GM13976 (cell line): ENCODE measurements at regions not wholly inside any gene's neighbourhood (a gene's known extent, or its start where the extent isn't known, plus 50 kb on each side); places are given as distances from the start of the nearest gene placed in this dataset.

Source experiments
- DNase-seq: peaks from one replicate; pipeline ENCODE4 v3.0.0; 2012; ENCODE audit warnings: low spot score
- in situ Hi-C: fragments of 300-500 bp; cut with MboI; formaldehyde crosslinking; loops from one replicate; pipeline ENCODE4 v1.12.0; 2022; ENCODE audit warnings: low sequenced_read_pairs, mixed read lengths, inconsistent platforms; ENCODE audit not compliant: unreplicated experiment
- TF ChIP-seq, protein P1 (sequence below): IDR thresholded peaks from 2 replicates; pipeline ENCODE4 v1.5.1; 2012; ENCODE audit warnings: borderline replicate concordance, mild to moderate bottlenecking; ENCODE audit not compliant: insufficient read depth; ENCODE audit errors: extremely low read depth, missing control alignments, control extremely low read depth

DNA sequence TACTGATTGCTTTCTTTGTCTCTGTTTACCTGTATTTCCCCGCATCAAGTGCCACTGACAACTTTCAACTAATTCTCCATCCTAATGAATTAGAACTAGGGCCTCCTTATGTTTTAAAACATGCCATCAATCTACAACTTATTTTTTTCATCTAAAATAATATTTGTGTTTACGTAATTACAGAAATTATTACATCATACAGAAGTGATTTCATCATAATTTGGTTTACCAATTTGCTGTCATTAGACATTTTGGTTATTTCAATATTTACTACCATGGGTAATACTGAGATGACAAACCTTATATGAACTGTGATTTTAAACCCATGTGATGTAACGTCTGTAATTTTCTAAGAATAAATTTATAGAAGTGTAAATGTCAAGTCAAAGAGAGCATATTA is 468.0 kb upstream of the IL12A start:
- TF ChIP-seq, protein P1, sequence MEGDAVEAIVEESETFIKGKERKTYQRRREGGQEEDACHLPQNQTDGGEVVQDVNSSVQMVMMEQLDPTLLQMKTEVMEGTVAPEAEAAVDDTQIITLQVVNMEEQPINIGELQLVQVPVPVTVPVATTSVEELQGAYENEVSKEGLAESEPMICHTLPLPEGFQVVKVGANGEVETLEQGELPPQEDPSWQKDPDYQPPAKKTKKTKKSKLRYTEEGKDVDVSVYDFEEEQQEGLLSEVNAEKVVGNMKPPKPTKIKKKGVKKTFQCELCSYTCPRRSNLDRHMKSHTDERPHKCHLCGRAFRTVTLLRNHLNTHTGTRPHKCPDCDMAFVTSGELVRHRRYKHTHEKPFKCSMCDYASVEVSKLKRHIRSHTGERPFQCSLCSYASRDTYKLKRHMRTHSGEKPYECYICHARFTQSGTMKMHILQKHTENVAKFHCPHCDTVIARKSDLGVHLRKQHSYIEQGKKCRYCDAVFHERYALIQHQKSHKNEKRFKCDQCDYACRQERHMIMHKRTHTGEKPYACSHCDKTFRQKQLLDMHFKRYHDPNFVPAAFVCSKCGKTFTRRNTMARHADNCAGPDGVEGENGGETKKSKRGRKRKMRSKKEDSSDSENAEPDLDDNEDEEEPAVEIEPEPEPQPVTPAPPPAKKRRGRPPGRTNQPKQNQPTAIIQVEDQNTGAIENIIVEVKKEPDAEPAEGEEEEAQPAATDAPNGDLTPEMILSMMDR = no peak
- in situ Hi-C loops = no loop called here

DNA sequence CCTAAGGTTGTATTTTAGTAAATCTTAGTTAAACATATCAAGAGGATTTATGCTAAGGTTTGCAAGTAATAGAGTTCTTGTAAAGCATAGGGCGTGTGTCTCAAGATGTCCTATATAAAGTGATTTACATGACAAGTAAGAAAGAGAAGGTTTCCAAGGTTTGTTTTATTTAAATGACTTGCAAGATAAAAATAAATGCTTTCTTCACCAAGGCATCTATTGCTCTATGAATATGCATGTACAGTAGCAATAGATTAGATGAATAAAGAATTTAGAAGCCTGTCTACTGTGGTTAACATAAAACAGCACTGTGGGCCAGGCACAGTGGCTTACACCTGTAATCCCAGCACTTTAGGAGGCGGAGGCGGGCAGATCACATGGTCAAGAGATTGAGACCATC is 466.4 kb upstream of the IL12A start:
- TF ChIP-seq, protein P1 = no peak
- no peak for DNase-seq
- in situ Hi-C loops = no loop called here

More for the DNA sequence above, 468.0 kb upstream of the IL12A start:
- DNase-seq = no peak

DNA sequence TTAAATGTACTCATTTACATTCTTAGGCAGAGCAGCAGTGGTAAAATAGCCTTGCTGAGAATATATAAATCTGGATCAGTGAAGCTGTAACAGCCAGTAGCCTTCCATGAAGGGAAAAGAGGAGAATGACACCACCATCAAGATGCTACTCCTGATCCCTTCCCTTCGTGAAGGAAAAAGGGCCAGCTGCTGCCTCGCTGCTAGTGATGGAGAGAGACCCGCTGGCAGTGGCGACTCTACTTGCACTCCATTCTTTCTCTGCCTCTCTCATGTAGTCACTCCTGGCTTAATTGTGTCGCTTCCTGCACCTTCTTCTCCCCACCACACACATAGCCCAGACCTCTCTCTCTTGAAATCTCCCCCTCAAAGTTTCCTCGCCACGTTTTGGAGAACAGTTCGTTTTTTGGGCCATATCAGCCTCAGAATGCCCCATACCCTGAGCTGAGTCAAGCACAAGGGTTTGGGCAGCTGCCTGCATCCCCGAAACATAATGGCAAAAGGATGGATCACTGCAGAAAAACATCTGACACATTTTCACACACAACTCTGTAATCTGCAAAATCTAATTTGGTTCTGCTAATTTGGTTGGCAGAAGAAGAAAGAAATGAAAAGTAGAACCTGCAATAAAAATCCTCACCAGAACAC is 460.3 kb upstream of the IL12A start:
- no peak for DNase-seq
- TF ChIP-seq, protein P1 = no peak
- in situ Hi-C loops = no loop called here

DNA sequence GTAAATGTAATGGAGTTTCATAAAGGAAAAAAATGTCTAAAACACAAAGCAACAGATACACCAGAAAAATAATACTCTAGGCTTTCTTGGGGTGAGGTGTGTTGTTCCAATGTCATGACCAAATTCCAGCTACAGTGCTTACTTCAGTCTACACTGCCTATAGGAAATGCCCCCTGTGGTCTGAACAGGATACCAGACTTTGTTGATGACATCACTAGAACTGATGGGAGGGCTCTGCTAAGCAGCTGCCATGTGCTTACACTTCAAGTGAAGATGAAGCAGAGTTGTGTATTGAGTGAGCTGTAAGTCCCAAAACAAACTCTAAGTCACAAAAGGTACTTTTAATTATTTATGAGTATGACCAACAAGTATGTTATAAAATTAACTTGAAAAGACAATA is 456.1 kb upstream of the IL12A start:
- no peak for DNase-seq
- in situ Hi-C loops = no loop called here
- TF ChIP-seq, protein P1 = no peak

DNA sequence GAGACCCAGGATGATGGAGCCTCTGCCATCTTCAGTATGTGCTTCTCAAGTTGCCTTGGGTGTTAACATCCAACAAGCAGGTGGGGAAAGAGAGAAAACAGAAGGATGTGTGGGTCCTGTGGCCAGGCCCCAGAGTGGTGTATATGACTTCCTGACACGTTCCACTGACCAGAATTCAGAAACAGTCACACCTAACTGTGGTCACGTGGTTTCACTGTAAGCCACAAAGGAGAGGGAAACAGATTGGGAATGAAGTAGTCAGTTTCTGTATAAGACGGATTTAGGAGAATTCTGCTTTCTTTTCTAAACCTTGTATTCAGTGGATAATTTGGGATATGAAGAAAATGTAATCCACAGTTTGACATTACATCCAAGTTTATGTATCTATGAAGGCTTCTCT is 454.1 kb upstream of the IL12A start:
- no peak for DNase-seq
- TF ChIP-seq, protein P1 = no peak
- in situ Hi-C loops = no loop called here

DNA sequence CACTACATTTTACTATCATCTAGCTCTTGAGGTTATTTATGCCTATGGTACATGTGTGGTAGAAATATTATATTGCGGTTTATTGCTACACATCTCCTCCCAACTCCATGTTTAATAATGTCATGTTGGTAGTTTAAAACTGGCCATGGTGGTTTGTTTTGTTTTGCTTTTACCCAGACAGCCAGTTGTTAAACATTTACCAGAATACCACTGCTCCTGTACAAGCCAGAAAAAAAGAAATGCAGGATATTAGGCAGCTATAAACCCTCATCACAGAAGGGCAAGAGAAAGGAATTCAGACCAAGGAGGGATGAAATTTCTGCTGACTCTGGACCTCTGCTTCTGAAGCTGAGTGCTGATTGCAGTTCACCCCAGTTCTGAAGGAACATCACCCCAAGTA is 451.8 kb upstream of the IL12A start:
- DNase-seq = no peak
- in situ Hi-C loops = no loop called here
- TF ChIP-seq, protein P1 = no peak

DNA sequence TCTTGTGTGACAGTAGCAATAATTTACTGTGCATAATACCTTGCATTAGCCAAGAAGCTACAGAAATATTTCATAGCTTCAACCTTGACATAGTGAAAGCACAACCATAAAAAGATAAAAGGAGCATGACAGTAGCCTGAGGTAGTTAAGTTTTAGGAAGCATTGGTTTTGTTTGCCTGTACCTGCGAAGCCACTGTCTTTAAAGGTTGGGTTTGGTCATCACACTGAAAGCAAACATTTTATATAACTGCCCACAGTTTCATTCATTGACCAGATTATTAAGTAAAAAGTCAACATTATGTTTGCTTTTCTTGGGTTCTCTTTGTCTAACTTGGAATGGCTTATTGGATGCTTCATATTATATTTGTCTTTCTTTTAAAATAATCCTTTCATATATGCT is 450.1 kb upstream of the IL12A start:
- in situ Hi-C loops = no loop called here
- TF ChIP-seq, protein P1 = no peak
- DNase-seq = no peak
